Thyroid gland (tissue), 4 donors: ENCODE measurements at regions not wholly inside any gene's neighbourhood (a gene's known extent, or its start where the extent isn't known, plus 50 kb on each side); places are given as distances from the start of the nearest gene placed in this dataset.

ENCODE experiments used
- DNase-seq, 2 donors: peaks; one replicate each; pipeline ENCODE4 v3.0.0-alpha.2; 2019
- H3K27ac ChIP-seq, 3 donors: fragments of 200-600 bp; sonication (generic); 1 replicate in 2 of 3; 2 replicates in 1 of 3; pipeline ENCODE4 v1.5.1; 2016 to 2019; ENCODE audit warnings: mild to moderate bottlenecking in 1 of 3, moderate library complexity in 1 of 3
- H3K27me3 ChIP-seq: fragments of 200-600 bp; sonication (generic); one replicate; pipeline ENCODE4 v1.5.1; 2019
- H3K36me3 ChIP-seq, 2 donors: fragments of 200-600 bp; sonication (generic); one replicate each; pipeline ENCODE4 v1.5.1; 2016 to 2019
- H3K4me1 ChIP-seq, 2 donors: fragments of 200-600 bp; sonication (generic); one replicate each; pipeline ENCODE4 v1.5.1; 2017 to 2019
- H3K4me3 ChIP-seq, 3 donors: fragments of 200-600 bp; sonication (generic); replicated peaks in 1 of 3; 1 replicate in 2 of 3; 2 replicates in 1 of 3; pipeline ENCODE4 v1.5.1; 2016; ENCODE audit warnings: mild to moderate bottlenecking in 1 of 3
- H3K9me3 ChIP-seq: fragments of 200-600 bp; sonication (generic); one replicate; pipeline ENCODE4 v1.5.1; 2017
- CTCF ChIP-seq, 6 experiments: fragments of 200-600 bp in 3 of 6; fragments of 450-650 bp in 3 of 6; sonication (generic) in 3 of 6; IDR thresholded peaks; one replicate each; pipeline ENCODE4 v1.5.1; 2016 to 2019; ENCODE audit warnings: antibody characterized with exemption in 6 of 6, mild to moderate bottlenecking in 2 of 6, inconsistent platforms in 1 of 6, moderate library complexity in 1 of 6
- POLR2A ChIP-seq, 2 donors: fragments of 450-650 bp; IDR thresholded peaks; one replicate each; pipeline ENCODE4 v1.6.1; 2017; ENCODE audit warnings: antibody characterized with exemption in 2 of 2, mild to moderate bottlenecking in 2 of 2, moderate library complexity in 1 of 2
- WGBS, 2 donors: methylation state at CpG; one replicate each; pipeline ENCODE4 v1.1.5; 2017; 5-methylcytosine and 5-hydroxymethylcytosine counted together
- intact Hi-C: fragments of 100-400 bp; cut with DNase I; formaldehyde crosslinking; loops from one replicate; pipeline ENCODE4 v1.15.1; 2023

GRCh38 chr2:156046900-156047299 is 285.6 kb downstream of the NR4A2 start:
- no peak for TF ChIP-seq POLR2A (IDR thresholded peaks at IDR 0.05)
- TF ChIP-seq CTCF (IDR thresholded peaks at IDR 0.05), result no peak
- H3K36me3 ChIP-seq, result no peaks in the 10 kb centered on the region
- no peaks in the 10 kb centered on the region for H3K4me1 ChIP-seq
- no peak overlapping the region for H3K27ac ChIP-seq
- H3K9me3 ChIP-seq, result no peaks in the 10 kb centered on the region
- intact Hi-C loops, result no loop called here
- no peak for DNase-seq
- H3K27me3 ChIP-seq, result no peaks in the 10 kb centered on the region
- H3K4me3 ChIP-seq, result no peak overlapping the region
- 85 to 89% methylated on average over 2 of the region's 2 CpGs for WGBS, 2 donors

GRCh38 chr2:156042895-156043294 is 289.6 kb downstream of the NR4A2 start:
- no peak overlapping the region for H3K27ac ChIP-seq
- no peaks in the 10 kb centered on the region for H3K27me3 ChIP-seq
- no peaks in the 10 kb centered on the region for H3K4me1 ChIP-seq
- TF ChIP-seq POLR2A (IDR thresholded peaks at IDR 0.05) (no peak), CTCF (IDR thresholded peaks at IDR 0.05) (no peak)
- DNase-seq, result no peak
- intact Hi-C loops, result no loop called here
- H3K9me3 ChIP-seq, result no peaks in the 10 kb centered on the region
- H3K4me3 ChIP-seq, result no peak overlapping the region
- no peaks in the 10 kb centered on the region for H3K36me3 ChIP-seq

- TF ChIP-seq CTCF (IDR thresholded peaks at IDR 0.05) (no peak), POLR2A (IDR thresholded peaks at IDR 0.05) (no peak)
- DNase-seq, result no peak
- no peak overlapping the region for H3K27ac ChIP-seq
- no peaks in the 10 kb centered on the region for H3K9me3 ChIP-seq
- no peaks in the 10 kb centered on the region for H3K4me1 ChIP-seq
- H3K36me3 ChIP-seq, result no peaks in the 10 kb centered on the region
- H3K27me3 ChIP-seq, result no peaks in the 10 kb centered on the region
- no peak overlapping the region for H3K4me3 ChIP-seq
- intact Hi-C loops, result no loop called here
- 80 to 100% methylated on average over 1 of the region's 1 CpG for WGBS, 2 donors
Measured at GRCh38 chr2:156038021-156038420, 294.5 kb downstream of the NR4A2 start.

- no peak for DNase-seq
- intact Hi-C loops, result no loop called here
- TF ChIP-seq CTCF (IDR thresholded peaks at IDR 0.05) (no peak), POLR2A (IDR thresholded peaks at IDR 0.05) (no peak)
- WGBS, 2 donors, result 97 to 100% methylated on average over 1 of the region's 1 CpG
- Histone ChIP-seq H3K27me3 (no peaks in the 10 kb centered on the region), H3K27ac (no peak overlapping the region), H3K4me3 (no peak overlapping the region), H3K36me3 (no peaks in the 10 kb centered on the region), H3K4me1 (no peaks in the 10 kb centered on the region), H3K9me3 (no peaks in the 10 kb centered on the region)
Measured at GRCh38 chr2:156037482-156037881, 295.0 kb downstream of the NR4A2 start.

GRCh38 chr2:156031121-156031520 is 301.4 kb downstream of the NR4A2 start:
- no peaks in the 10 kb centered on the region for H3K36me3 ChIP-seq
- no peaks in the 10 kb centered on the region for H3K4me1 ChIP-seq
- intact Hi-C loops, result no loop called here
- H3K4me3 ChIP-seq, result no peak overlapping the region
- H3K27me3 ChIP-seq, result no peaks in the 10 kb centered on the region
- no peak overlapping the region for H3K27ac ChIP-seq
- H3K9me3 ChIP-seq, result no peaks in the 10 kb centered on the region
- TF ChIP-seq POLR2A (IDR thresholded peaks at IDR 0.05) (no peak), CTCF (IDR thresholded peaks at IDR 0.05) (no peak)
- 64 to 92% methylated on average over 3 of the region's 3 CpGs for WGBS, 2 donors
- no peak for DNase-seq
